Vagina (tissue), 2 donors: ENCODE measurements at regions not wholly inside any gene's neighbourhood (a gene's known extent, or its start where the extent isn't known, plus 50 kb on each side); places are given as distances from the start of the nearest gene placed in this dataset.

Source experiments
- POLR2A ChIP-seq, 2 donors: fragments of 450-650 bp; IDR thresholded peaks; one replicate each; pipeline ENCODE4 v1.6.1; 2017; ENCODE audit warnings: antibody characterized with exemption in 2 of 2, mild to moderate bottlenecking in 2 of 2, moderate library complexity in 2 of 2
- POLR2AphosphoS5 ChIP-seq, 2 donors: sonication (generic); formaldehyde crosslinking; IDR thresholded peaks; one replicate each; pipeline ENCODE4 v1.9.0; 2017; ENCODE audit warnings: antibody characterized with exemption in 2 of 2, mild to moderate bottlenecking in 2 of 2, low read depth in 1 of 2; ENCODE audit not compliant: insufficient read depth in 1 of 2
- TF ChIP-seq, protein P1 (sequence below), 3 experiments: fragments of 450-650 bp in 2 of 3; fragments of 200-600 bp in 1 of 3; sonication (generic) in 1 of 3; IDR thresholded peaks; one replicate each; pipeline ENCODE4 v1.5.1; 2017 to 2019; ENCODE audit warnings: antibody characterized with exemption in 3 of 3, mild to moderate bottlenecking in 2 of 3, moderate library complexity in 2 of 3

DNA sequence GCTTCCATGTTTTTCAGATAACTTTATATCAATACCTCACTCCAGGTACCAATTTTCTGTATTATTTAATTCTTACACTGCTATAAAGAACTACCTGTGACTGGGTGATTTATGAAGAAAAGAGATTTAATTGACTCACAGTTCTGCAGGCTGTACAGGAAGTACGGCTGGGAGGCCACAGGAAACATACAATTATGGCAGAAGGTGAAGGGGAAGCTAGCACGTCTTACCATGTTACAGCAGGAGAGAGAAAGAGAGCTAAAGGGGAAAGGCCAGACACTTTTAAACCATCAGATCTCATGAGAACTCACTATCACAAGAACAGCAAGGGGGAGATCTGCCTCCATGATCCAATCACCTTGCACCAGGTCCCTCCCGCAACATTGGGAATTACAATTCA, 119.1 kb upstream of the BMP5 start:
- TF ChIP-seq POLR2A (IDR thresholded peaks at IDR 0.05) (no peak), POLR2AphosphoS5 (IDR thresholded peaks at IDR 0.05; ENCODE audit: insufficient read depth in 1 of 2, low read depth in 1 of 2) (no peak)
- TF ChIP-seq, protein P1, sequence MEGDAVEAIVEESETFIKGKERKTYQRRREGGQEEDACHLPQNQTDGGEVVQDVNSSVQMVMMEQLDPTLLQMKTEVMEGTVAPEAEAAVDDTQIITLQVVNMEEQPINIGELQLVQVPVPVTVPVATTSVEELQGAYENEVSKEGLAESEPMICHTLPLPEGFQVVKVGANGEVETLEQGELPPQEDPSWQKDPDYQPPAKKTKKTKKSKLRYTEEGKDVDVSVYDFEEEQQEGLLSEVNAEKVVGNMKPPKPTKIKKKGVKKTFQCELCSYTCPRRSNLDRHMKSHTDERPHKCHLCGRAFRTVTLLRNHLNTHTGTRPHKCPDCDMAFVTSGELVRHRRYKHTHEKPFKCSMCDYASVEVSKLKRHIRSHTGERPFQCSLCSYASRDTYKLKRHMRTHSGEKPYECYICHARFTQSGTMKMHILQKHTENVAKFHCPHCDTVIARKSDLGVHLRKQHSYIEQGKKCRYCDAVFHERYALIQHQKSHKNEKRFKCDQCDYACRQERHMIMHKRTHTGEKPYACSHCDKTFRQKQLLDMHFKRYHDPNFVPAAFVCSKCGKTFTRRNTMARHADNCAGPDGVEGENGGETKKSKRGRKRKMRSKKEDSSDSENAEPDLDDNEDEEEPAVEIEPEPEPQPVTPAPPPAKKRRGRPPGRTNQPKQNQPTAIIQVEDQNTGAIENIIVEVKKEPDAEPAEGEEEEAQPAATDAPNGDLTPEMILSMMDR (IDR thresholded peaks at IDR 0.05) = no peak
